ENCODE measurements at regions not wholly inside any gene's neighbourhood (a gene's known extent, or its start where the extent isn't known, plus 50 kb on each side); places are given as distances from the start of the nearest gene placed in this dataset.
"Not testable (repeated sequence)": the region's sequence is repeated elsewhere in the genome, so short reads cannot be mapped to it uniquely, and the experiment has no call there.

DNA sequence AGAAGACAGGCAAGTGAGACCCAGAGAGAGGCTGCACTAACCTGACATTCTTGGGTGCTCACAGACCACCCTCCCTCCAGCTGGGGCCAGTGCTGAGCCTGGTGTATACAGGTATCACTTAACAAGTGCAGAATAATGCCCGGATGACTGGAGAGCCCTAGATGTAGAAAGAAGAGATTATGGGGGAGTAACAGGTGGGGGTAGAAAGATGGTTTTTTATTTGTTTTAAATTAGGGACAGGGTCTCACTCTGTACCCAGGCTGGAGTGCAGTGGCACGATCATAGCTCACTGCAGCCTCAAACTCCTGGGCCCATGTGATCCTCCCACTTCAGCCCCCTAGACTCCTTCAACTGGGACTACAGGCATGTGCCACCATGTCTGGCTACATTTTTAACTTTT is 53.1 kb upstream of the CYP2B6 start:
- not testable (repeated sequence) for TF ChIP-seq KDM5A (IDR thresholded peaks at IDR 0.05); MYC (IDR thresholded peaks at IDR 0.05; ENCODE audit: borderline replicate concordance, low read length); EP300 (IDR thresholded peaks at IDR 0.05); HOXA7 (CRISPR knock-in tag; IDR thresholded peaks at IDR 0.05)
- TF ChIP-seq, protein P1, sequence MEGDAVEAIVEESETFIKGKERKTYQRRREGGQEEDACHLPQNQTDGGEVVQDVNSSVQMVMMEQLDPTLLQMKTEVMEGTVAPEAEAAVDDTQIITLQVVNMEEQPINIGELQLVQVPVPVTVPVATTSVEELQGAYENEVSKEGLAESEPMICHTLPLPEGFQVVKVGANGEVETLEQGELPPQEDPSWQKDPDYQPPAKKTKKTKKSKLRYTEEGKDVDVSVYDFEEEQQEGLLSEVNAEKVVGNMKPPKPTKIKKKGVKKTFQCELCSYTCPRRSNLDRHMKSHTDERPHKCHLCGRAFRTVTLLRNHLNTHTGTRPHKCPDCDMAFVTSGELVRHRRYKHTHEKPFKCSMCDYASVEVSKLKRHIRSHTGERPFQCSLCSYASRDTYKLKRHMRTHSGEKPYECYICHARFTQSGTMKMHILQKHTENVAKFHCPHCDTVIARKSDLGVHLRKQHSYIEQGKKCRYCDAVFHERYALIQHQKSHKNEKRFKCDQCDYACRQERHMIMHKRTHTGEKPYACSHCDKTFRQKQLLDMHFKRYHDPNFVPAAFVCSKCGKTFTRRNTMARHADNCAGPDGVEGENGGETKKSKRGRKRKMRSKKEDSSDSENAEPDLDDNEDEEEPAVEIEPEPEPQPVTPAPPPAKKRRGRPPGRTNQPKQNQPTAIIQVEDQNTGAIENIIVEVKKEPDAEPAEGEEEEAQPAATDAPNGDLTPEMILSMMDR (IDR thresholded peaks at IDR 0.05) = not testable (repeated sequence)
